Midbrain (tissue), 1 donor: ENCODE measurements at regions not wholly inside any gene's neighbourhood (a gene's known extent, or its start where the extent isn't known, plus 50 kb on each side); places are given as distances from the start of the nearest gene placed in this dataset.

ENCODE experiments used
- DNase-seq: peaks from one replicate; lab custom pipeline; 2025; lab: John Stamatoyannopoulos, UW

DNA sequence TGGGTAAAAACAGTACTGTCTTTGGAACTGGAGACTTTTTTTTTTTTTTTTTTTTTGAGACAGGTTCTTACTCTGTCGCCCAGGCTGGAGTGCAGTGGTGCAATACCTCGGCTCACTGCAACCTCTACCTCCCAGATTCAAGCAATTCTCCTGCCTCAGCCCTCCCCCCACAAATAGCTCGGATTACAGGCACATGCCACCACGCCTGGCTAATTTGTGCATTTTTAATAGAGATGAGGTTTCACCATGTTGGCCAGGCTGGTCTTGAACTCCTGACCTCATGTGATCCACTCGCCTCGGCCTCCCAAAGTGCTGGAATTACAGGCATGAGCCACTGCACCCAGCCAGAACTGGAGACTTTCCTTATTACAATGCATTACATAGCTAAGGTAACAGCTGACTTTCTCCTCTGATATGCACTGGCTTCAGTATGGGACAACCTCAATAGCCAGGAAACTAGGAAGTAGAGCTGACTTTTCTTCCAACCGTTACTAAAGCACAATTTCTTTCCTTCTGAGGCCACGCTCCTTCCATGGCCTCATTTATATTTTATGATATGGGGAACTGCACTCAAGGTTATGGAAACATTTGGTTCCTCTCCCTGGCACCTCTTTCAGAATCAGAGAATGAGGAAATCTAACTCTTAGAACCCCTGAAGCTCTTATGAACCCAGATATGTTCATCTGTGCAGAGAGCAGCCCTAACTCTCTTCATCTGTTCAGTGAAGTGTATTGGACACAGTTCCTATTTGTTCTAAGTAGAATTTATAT, 53.5 kb upstream of the FAM9B start:
- no peak for DNase-seq

DNA sequence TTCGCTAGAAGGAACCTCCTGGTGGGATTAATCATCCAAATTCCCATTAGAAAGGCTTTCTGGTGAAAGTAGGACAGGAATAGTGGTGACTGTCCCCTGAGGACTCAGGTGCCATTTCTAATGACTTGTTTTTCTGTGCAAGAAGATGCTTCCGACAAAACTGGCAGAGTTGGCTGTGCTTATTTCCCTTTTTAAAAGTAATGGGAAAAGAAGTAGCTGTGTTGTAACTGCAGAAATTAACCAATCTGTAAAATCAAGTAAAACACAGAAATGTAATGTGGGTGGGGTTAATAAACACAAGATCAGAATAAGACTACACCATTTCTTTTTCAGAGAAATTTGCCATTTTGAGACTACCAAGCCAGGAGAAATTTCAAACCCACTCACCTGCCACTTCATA, 55.0 kb upstream of the FAM9B start:
- DNase-seq, result no peak

DNA sequence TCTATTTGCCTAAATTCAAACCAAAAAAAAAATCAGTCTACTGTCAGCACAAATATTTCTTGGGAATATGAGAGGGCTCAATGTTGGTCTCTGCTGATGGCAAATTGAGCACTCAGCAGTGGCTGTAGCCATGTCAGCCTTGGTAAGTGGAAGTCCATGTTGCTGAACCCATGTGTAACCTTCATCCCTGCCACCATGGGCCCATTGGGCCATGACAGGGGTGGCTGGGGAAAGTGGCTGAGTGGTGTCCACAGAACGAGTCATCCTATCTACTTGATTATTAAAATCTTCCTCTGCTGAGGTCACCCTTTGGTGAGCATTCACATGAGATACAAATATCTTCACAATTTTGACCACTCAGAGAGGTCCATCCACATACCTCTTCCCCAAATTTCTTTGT, 56.8 kb upstream of the FAM9B start:
- no peak for DNase-seq

DNA sequence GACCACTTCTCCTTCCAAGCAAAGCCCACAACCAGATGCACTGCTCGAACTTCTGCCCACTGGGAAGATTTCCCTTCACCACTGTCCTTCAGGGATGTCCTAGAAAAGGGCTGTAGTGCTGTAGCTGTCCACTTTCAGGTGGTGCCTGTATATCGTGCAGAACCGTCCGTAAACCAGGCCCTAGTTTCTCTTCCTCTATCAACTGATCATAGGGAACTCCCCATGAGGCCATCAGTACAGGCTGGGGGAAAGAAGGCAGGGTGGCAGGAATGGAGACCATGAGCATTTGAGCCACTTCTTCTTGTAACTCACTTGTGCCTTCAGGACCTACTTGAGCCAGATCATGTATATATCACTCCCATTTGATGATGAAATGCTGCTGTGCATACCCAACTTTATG, 57.3 kb upstream of the FAM9B start:
- DNase-seq, result no peak

GRCh38 chrX:9102956-9103355, 69.0 kb upstream of the FAM9B start:
- DNase-seq, result no peak

- no peak for DNase-seq
Observed at GRCh38 chrX:9108054-9108453, 74.1 kb upstream of the FAM9B start.

GRCh38 chrX:9110808-9111207, 76.9 kb upstream of the FAM9B start:
- DNase-seq, result no peak

DNA sequence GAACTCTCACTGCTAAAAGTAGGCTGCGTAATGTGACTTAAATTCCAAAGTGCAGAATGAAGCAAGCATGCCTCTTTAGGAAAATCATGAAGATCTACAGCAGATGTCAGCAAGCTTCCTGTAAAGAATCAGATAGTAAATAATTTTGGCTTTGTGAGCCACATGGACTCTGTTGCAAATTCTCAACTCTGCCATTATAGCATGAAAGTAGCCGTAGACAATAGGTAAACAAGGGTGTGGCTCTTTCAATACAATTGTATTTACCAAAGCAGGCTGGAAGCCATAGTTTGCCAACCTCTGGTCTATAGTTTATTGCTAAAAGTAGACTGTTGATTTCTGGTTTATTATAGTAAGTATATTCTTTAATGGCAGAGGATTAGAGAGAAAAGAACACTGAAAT, 80.3 kb upstream of the FAM9B start:
- DNase-seq, result no peak

DNA sequence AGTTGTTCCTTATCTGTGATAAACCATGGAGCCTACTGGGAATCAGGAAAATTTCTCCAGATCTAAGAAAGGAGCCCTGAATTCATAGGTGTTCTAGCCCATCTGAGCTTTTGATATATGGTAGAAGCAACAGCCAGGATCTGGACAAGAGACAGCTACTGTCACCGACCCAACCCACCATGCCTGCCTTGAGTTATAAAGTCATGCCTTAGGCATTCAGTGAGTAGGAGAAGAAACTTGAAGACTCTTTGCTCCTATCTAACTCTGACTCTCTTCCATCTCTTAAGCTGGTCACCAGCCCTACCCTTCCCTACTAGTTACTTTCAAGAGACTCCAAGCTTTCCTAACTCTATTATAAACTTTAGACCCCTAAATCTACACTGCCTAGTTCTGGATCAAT, 83.9 kb upstream of the FAM9B start:
- no peak for DNase-seq

GRCh38 chrX:9122519-9123245, 88.8 kb upstream of the FAM9B start:
- no peak for DNase-seq

GRCh38 chrX:9127986-9128385, 94.1 kb upstream of the FAM9B start:
- DNase-seq, result peak; percentile 4

DNA sequence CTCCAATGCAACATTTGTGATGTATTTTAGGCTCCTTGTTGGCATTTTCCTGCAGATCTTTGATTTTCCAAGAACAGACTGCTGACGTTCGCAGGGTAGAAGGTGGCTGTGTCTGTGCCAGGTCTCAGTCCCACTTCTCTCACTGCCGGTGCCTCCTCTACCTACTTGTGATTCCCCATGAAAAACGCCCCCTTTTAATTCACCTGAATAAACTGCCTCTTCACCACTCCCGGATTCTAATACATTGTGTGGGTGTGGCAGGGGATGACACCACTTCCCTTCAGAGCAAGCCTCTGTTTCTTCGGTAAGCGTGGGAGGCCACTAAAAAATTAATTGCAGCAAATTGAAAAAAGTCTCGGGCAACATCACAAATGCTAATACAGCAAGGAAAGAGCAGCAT, 96.1 kb upstream of the FAM9B start:
- DNase-seq, result no peak

DNA sequence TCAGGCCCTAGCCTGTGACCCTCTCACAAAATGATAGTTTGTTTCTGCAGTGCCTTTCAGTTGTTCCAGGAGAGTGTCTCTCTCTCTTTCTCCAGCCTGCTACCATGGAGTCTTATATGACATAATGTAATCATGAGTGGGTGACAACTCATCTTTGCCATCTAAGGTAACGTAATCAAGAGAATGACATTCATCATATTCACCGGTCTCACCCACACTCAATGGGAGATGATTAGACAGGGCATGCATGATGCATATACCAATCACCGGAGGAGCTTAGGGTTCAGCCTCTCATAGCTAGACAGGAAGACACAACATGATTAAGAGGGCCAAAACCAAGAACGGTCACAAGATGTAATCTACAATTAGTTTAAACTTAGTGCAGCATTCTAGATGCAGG, 97.1 kb upstream of the FAM9B start:
- no peak for DNase-seq

- DNase-seq, result no peak
Observed at GRCh38 chrX:9132036-9132638, 98.2 kb upstream of the FAM9B start.

- DNase-seq, result no peak
Observed at GRCh38 chrX:9133426-9133825, 99.5 kb upstream of the FAM9B start.

- DNase-seq, result no peak
Observed at GRCh38 chrX:9134366-9134765, 100.4 kb upstream of the FAM9B start.

GRCh38 chrX:9135901-9136510, 102.1 kb upstream of the FAM9B start:
- DNase-seq, result no peak

GRCh38 chrX:9137152-9137551, 103.2 kb upstream of the FAM9B start:
- no peak for DNase-seq

GRCh38 chrX:9141496-9141895, 107.6 kb upstream of the FAM9B start:
- no peak for DNase-seq

- DNase-seq, result no peak
Observed at GRCh38 chrX:9144701-9145241, 110.8 kb upstream of the FAM9B start.

- DNase-seq, result no peak
Observed at GRCh38 chrX:9146657-9147056, 112.7 kb upstream of the FAM9B start.

GRCh38 chrX:9147086-9147485, 113.2 kb upstream of the FAM9B start:
- no peak for DNase-seq

GRCh38 chrX:9147726-9148125, 113.8 kb upstream of the FAM9B start:
- no peak for DNase-seq
